IMR-90 (cell line): ENCODE measurements at regions not wholly inside any gene's neighbourhood (a gene's known extent, or its start where the extent isn't known, plus 50 kb on each side); places are given as distances from the start of the nearest gene placed in this dataset.

Experiments used
- ATAC-seq: fragments of 200-7000 bp; cut with Tn5 transposase; 2 replicates; pipeline ENCODE4 v1.9.1; 2020; ENCODE audit warnings: low read depth, mild to moderate bottlenecking, moderate library complexity
- BruUV-seq: library from RNA; stranded (reverse); fragments of 400-500 nt; replicated peaks from 2 replicates; lab custom pipeline; 2021; lab: Mats Ljungman, UMichigan
- CTCF ChIA-PET: fragments of 300-600 bp; formaldehyde crosslinking; extraction: SDS; loops from one replicate; lab custom pipeline; 2021; ENCODE audit warnings: antibody characterized with exemption; lab: Yijun Ruan, JAX
- POLR2A ChIA-PET: fragments of 300-600 bp; sonication (Branson Sonifier 250); formaldehyde crosslinking; loops from one replicate; lab custom pipeline; 2022; ENCODE audit warnings: antibody characterized with exemption; ENCODE audit not compliant: unreplicated experiment; lab: Charles Lee
- DNase-seq: peaks from one replicate; pipeline ENCODE4 v3.0.0; 2013
- H2AFZ ChIP-seq: replicated peaks from 2 replicates; pipeline ENCODE3; 2013; ENCODE audit warnings: low read length, mild to moderate bottlenecking; ENCODE audit not compliant: poor library complexity
- H2AK5ac ChIP-seq: 2 replicates; pipeline ENCODE4 v1.6.1; 2013; ENCODE audit warnings: low read depth, low read length, inconsistent platforms
- H2AK9ac ChIP-seq: replicated peaks from 2 replicates; pipeline ENCODE3; 2013; ENCODE audit warnings: mild to moderate bottlenecking, low read depth, low read length, moderate library complexity; ENCODE audit not compliant: poor library complexity
- H2BK120ac ChIP-seq: 2 replicates; pipeline ENCODE4 v1.6.1; 2013; ENCODE audit warnings: low read depth, low read length, inconsistent platforms
- H2BK15ac ChIP-seq: 3 replicates; pipeline ENCODE4 v1.6.1; 2013; ENCODE audit warnings: low read depth, low read length, inconsistent platforms
- H2BK20ac ChIP-seq: 2 replicates; pipeline ENCODE4 v1.6.1; 2013; ENCODE audit warnings: low read depth, mild to moderate bottlenecking, inconsistent platforms, low read length, moderate library complexity
- H2BK5ac ChIP-seq: 2 replicates; pipeline ENCODE4 v1.6.1; 2013; ENCODE audit warnings: mild to moderate bottlenecking, low read depth, low read length, inconsistent platforms; ENCODE audit not compliant: poor library complexity, severe bottlenecking
- H3K14ac ChIP-seq: replicated peaks from 2 replicates; pipeline ENCODE4 v1.6.1; 2013; ENCODE audit warnings: low read depth, low read length, inconsistent platforms
- H3K18ac ChIP-seq: 2 replicates; pipeline ENCODE4 v1.6.1; 2013; ENCODE audit warnings: low read depth, low read length, control low read depth
- H3K23ac ChIP-seq: 2 replicates; pipeline ENCODE4 v1.6.1; 2013; ENCODE audit warnings: low read depth, low read length, inconsistent platforms
- H3K27ac ChIP-seq: 2 replicates; pipeline ENCODE4 v1.5.1; 2013; ENCODE audit warnings: mild to moderate bottlenecking, control low read depth, low read length; ENCODE audit not compliant: insufficient read depth
- H3K27me3 ChIP-seq: 2 replicates; pipeline ENCODE4 v1.6.1; 2013; ENCODE audit warnings: low read length; ENCODE audit not compliant: control insufficient read depth, insufficient read depth
- H3K36me3 ChIP-seq: 2 replicates; pipeline ENCODE4 v1.6.1; 2013; ENCODE audit warnings: low read length, mixed read lengths; ENCODE audit not compliant: control insufficient read depth, insufficient read depth
- H3K4ac ChIP-seq: 2 replicates; pipeline ENCODE4 v1.6.1; 2013; ENCODE audit warnings: low read depth, low read length, inconsistent platforms
- H3K4me1 ChIP-seq: 2 replicates; pipeline ENCODE4 v1.6.1; 2013; ENCODE audit warnings: low read length, mixed read lengths; ENCODE audit not compliant: control insufficient read depth, insufficient read depth
- H3K4me2 ChIP-seq: 2 replicates; pipeline ENCODE4 v1.6.1; 2013; ENCODE audit warnings: low read depth, mild to moderate bottlenecking, control low read depth, low read length, moderate library complexity
- H3K4me3 ChIP-seq: 2 replicates; pipeline ENCODE4 v1.5.1; 2013; ENCODE audit warnings: low read depth, mild to moderate bottlenecking, control low read depth, low read length, moderate library complexity; ENCODE audit not compliant: insufficient read depth
- H3K56ac ChIP-seq: 2 replicates; pipeline ENCODE4 v1.6.1; 2013; ENCODE audit warnings: low read length, inconsistent platforms; ENCODE audit not compliant: insufficient read depth; ENCODE audit errors: extremely low read depth
- H3K79me1 ChIP-seq, 2 experiments: 2 replicates each; pipeline ENCODE4 v1.6.1; 2013; ENCODE audit warnings: low read length in 2 of 2, inconsistent platforms in 1 of 2, low read depth in 1 of 2
- H3K9ac ChIP-seq: 2 replicates; pipeline ENCODE4 v1.6.1; 2013; ENCODE audit warnings: low read depth, low read length, control low read depth
- H3K9me1 ChIP-seq: 2 replicates; pipeline ENCODE4 v1.6.1; 2013; ENCODE audit warnings: low read length, inconsistent platforms; ENCODE audit not compliant: insufficient read depth
- H3K9me3 ChIP-seq: 2 replicates; pipeline ENCODE4 v1.6.1; 2013; ENCODE audit warnings: low read length; ENCODE audit not compliant: control insufficient read depth, insufficient read depth
- H4K20me1 ChIP-seq: 2 replicates; pipeline ENCODE4 v1.6.1; 2013; ENCODE audit warnings: low read length, inconsistent platforms; ENCODE audit not compliant: insufficient read depth
- H4K5ac ChIP-seq: 2 replicates; pipeline ENCODE4 v1.6.1; 2013; ENCODE audit warnings: mild to moderate bottlenecking, low read depth, low read length, control low read depth
- H4K8ac ChIP-seq, 2 experiments: 2 replicates each; pipeline ENCODE4 v1.6.1; 2013; ENCODE audit warnings: low read depth in 2 of 2, low read length in 2 of 2, control low read depth in 1 of 2, inconsistent platforms in 1 of 2
- H4K91ac ChIP-seq: 2 replicates; pipeline ENCODE4 v1.6.1; 2013; ENCODE audit warnings: low read depth, low read length, inconsistent platforms; ENCODE audit not compliant: insufficient read depth
- BHLHE40 ChIP-seq: fragments of 150-350 bp; IDR thresholded peaks from 2 replicates; pipeline ENCODE4 v1.6.1; 2016; ENCODE audit warnings: mild to moderate bottlenecking, low read depth, low read length
- CEBPB ChIP-seq: IDR thresholded peaks from 2 replicates; pipeline ENCODE4 v1.6.1; 2012; ENCODE audit warnings: low read depth, low read length, improper control_type of control experiment
- MAFK ChIP-seq: IDR thresholded peaks from 2 replicates; pipeline ENCODE4 v1.6.1; 2012; ENCODE audit warnings: low read depth, low read length, improper control_type of control experiment
- POLR2A ChIP-seq: IDR thresholded peaks from 2 replicates; pipeline ENCODE4 v1.6.1; 2012; ENCODE audit warnings: mild to moderate bottlenecking, low read depth, low read length
- WGBS, 2 experiments: methylation state at CpG; one replicate each; pipeline versions ENCODE4 v1.1.5 to v1.1.7; 2013; ENCODE audit warnings: missing lambda C conversion rate in 2 of 2; ENCODE audit not compliant: insufficient read length in 1 of 2; ENCODE audit errors: extremely low coverage in 2 of 2; 5-methylcytosine and 5-hydroxymethylcytosine counted together
- dilution Hi-C: fragments of 300-500 bp; cut with HindIII; formaldehyde crosslinking; loops from one replicate; pipeline ENCODE4 v1.14.3; 2018; ENCODE audit warnings: low sequenced_read_pairs; ENCODE audit not compliant: unreplicated experiment
- in situ Hi-C: fragments of 300-500 bp; cut with MboI; formaldehyde crosslinking; loops from 3 replicates; pipeline ENCODE4 v1.14.3; 2019; ENCODE audit warnings: low sequenced_read_pairs, inconsistent platforms, mixed read lengths
- intact Hi-C: fragments of 100-400 bp; cut with micrococcal nuclease; formaldehyde crosslinking; loops from 2 replicates; pipeline ENCODE4 v1.10.0; 2022
- TF ChIP-seq, protein P1 (sequence below): fragments of 150-350 bp; IDR thresholded peaks from 2 replicates; pipeline ENCODE4 v1.6.1; 2016; ENCODE audit warnings: low read depth, mild to moderate bottlenecking, low read length, moderate library complexity, borderline replicate concordance

DNA sequence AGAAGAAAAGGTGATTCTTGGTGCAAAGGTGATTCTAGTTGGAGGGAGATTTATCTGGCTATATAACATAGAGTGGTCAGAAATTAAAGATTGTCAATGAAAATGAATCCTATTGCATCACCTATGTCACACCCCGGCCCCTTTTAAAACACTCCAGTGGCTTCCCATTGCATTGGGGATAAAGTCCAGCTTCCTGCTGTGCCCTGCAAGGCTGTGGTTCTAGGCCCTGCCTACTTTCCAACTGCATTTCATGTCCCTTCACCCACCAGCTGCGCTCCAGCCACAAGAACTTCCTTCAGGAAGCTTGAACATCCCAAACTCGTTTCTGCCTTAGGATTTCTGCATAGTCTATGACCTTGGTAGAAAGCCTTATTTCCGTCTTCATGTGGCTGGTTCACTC lies 118.7 kb upstream of the UMPS start:
- intact Hi-C loops = no loop called here
- no peak overlapping the region for H3K18ac ChIP-seq

More for the DNA sequence above, 118.7 kb upstream of the UMPS start:
- H4K91ac ChIP-seq = no peak overlapping the region
- H3K14ac ChIP-seq = no peak overlapping the region
- WGBS, 2 experiments = 71% methylated on average over 3 of the region's 4 CpGs; no CpG with 5 or more reads in 1 of the 2 experiments
- H2BK5ac ChIP-seq = no peak overlapping the region
- no TSS peak for BruUV-seq
- ChIA-PET POLR2A (interaction anchor here (0.6 kb wide), 1 partner anchor 16 kb away, joined by 8 read pairs; no protein-coding TSS in a partner anchor), CTCF (no interaction called here)
- dilution Hi-C loops = no loop called here
- H2BK15ac ChIP-seq = no peak overlapping the region
- no peak overlapping the region for H3K56ac ChIP-seq
- no peak for TF ChIP-seq BHLHE40
- TF ChIP-seq, protein P1, sequence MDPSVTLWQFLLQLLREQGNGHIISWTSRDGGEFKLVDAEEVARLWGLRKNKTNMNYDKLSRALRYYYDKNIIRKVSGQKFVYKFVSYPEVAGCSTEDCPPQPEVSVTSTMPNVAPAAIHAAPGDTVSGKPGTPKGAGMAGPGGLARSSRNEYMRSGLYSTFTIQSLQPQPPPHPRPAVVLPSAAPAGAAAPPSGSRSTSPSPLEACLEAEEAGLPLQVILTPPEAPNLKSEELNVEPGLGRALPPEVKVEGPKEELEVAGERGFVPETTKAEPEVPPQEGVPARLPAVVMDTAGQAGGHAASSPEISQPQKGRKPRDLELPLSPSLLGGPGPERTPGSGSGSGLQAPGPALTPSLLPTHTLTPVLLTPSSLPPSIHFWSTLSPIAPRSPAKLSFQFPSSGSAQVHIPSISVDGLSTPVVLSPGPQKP = no peak
- TF ChIP-seq MAFK = no peak
- no peak for TF ChIP-seq POLR2A
- TF ChIP-seq CEBPB = 0 out of 2 replicates have a peak, but pooled peaks have one; percentile 8
- H4K8ac ChIP-seq = no peak overlapping the region
- no peak overlapping the region for H3K4me3 ChIP-seq
- H3K4ac ChIP-seq = no peak overlapping the region
- H3K9me1 ChIP-seq = no peaks in the 10 kb centered on the region
- no peak overlapping the region for H4K5ac ChIP-seq
- H4K20me1 ChIP-seq = no peaks in the 10 kb centered on the region
- DNase-seq (no peak), ATAC-seq (no peak)
- H3K4me1 ChIP-seq = peaks cover 2% of the 10 kb centered on the region; the same call in 1 of the 2 replicates
- no peak overlapping the region for H2AK9ac ChIP-seq
- H3K27me3 ChIP-seq = peaks cover 25% of the 10 kb centered on the region
- in situ Hi-C loops = no loop called here
- no peak overlapping the region for H3K4me2 ChIP-seq
- H3K9ac ChIP-seq = no peak overlapping the region
- H3K9me3 ChIP-seq = no peaks in the 10 kb centered on the region
- H2BK120ac ChIP-seq = no peak overlapping the region
- H3K36me3 ChIP-seq = no peaks in the 10 kb centered on the region
- no peaks in the 10 kb centered on the region for H3K79me1 ChIP-seq
- no peak overlapping the region for H2BK20ac ChIP-seq
- H3K23ac ChIP-seq = no peak overlapping the region
- H2AK5ac ChIP-seq = no peak overlapping the region
- no peak overlapping the region for H2AFZ ChIP-seq
- no peak overlapping the region for H3K27ac ChIP-seq
